ENCODE measurements at regions not wholly inside any gene's neighbourhood (a gene's known extent, or its start where the extent isn't known, plus 50 kb on each side); places are given as distances from the start of the nearest gene placed in this dataset.

DNA sequence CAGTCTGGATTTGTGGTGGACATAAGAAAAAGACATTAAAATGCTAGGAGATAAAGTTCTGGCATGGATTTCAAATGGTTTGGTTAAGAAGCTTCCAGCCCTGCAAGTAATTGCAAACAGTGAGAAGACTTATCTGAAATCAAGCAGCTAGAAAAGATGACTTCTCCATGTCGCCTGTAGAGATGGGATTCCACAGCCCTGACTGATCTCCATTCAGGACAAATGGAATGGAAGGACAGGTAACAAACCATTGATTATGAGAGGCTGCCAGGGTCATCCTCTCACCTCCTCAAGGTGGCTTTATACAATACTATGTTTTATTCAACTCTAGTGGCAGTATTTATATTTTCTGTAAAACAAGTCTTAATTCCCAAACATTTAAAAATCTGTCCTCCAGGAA is 237.9 kb downstream of the HLX start:
- Histone ChIP-seq H3K36me3 (ENCODE audit: control insufficient read depth, insufficient read depth, low read length) (no peaks in the 10 kb centered on the region), H3K27me3 (ENCODE audit: control insufficient read depth, insufficient read depth, low read length) (no peaks in the 10 kb centered on the region), H3K9me3 (ENCODE audit: control insufficient read depth, insufficient read depth, low read length) (no peaks in the 10 kb centered on the region), H3K4me3 (ENCODE audit: low read depth, low read length) (no peak overlapping the region), H3K27ac (ENCODE audit: low read depth, low read length) (no peak overlapping the region), H3K4me1 (ENCODE audit: control insufficient read depth, insufficient read depth, low read length) (peaks cover 2% of the 10 kb centered on the region)
- no peak for DNase-seq (ENCODE audit: low read depth in 4 of 6, low spot score in 6 of 6)
- no CpG with 5 or more reads among the region's 1 CpG for WGBS (ENCODE audit: insufficient coverage)

DNA sequence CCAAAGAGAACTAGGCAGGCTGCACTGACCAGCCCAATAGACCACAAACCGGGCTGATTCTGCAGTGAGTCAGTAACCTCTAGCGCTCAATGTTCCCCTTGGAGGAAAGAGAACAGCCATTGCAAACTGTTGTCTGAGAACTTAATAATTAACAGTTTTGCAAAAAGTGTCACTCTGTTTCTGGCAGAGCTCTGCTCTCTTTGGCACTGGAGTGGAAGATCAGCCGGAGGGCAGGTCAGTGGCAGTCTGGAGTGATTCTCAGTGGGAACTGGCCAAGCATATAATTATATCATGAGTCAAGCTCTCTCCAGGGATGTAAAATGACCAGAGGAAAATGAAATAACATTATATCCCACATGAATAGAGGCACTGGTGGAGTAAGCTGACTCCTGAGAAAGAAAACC is 238.3 kb downstream of the HLX start:
- 72% methylated on average over 2 of the region's 3 CpGs for WGBS (ENCODE audit: insufficient coverage)
- H3K27me3 ChIP-seq (ENCODE audit: control insufficient read depth, insufficient read depth, low read length), result no peaks in the 10 kb centered on the region
- no peaks in the 10 kb centered on the region for H3K9me3 ChIP-seq (ENCODE audit: control insufficient read depth, insufficient read depth, low read length)
- no peaks in the 10 kb centered on the region for H3K36me3 ChIP-seq (ENCODE audit: control insufficient read depth, insufficient read depth, low read length)
- no peak overlapping the region for H3K4me3 ChIP-seq (ENCODE audit: low read depth, low read length)
- DNase-seq (ENCODE audit: low read depth in 4 of 6, low spot score in 6 of 6), result peak in 3 of 6 donors; percentile 15 to 48 (median 24)
- H3K4me1 ChIP-seq (ENCODE audit: control insufficient read depth, insufficient read depth, low read length), result peaks cover 2% of the 10 kb centered on the region
- no peak overlapping the region for H3K27ac ChIP-seq (ENCODE audit: low read depth, low read length)

DNA sequence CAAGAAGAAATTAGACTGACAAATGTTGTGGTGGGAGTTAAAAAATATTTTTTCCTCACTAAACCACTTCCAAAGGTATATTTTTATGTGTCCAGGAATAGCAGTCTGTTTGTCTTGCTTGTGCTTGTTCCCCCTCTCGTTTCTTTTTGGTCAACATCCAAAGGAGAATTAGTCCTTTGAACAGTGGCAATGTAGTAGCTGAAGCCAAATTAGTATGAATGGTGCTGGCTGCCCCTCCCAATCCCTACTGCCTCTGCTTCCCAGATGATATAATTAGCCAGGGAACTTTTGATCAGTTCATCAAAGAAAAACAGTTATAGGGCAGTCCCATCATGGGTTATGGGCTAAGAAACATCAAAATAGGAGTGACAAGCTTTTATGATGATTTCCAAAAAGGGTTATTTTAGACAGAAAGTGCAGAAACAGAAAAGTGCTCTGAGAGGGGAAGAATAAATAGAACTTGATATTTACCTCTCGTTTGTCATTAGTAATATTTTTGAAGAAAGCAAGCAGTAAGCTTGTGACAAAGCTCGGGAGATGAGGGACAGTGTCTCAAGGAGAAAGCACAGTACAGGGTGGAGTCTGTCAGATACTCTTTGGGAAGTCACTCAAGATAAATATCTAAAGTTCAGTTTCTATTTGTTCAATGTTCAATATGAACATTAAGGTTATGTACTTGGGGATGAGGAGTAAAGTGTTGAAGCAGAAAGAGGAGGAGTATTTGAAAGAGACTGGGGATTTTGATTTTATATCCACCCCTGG is 239.1 kb downstream of the HLX start:
- no peak overlapping the region for H3K27ac ChIP-seq (ENCODE audit: low read depth, low read length)
- H3K9me3 ChIP-seq (ENCODE audit: control insufficient read depth, insufficient read depth, low read length), result no peaks in the 10 kb centered on the region
- peak in 1 of 6 donors; percentile 54 for DNase-seq (ENCODE audit: low read depth in 4 of 6, low spot score in 6 of 6)
- 55% methylated on average over 2 of the region's 3 CpGs for WGBS (ENCODE audit: insufficient coverage)
- H3K36me3 ChIP-seq (ENCODE audit: control insufficient read depth, insufficient read depth, low read length), result no peaks in the 10 kb centered on the region
- no peak overlapping the region for H3K4me3 ChIP-seq (ENCODE audit: low read depth, low read length)
- H3K4me1 ChIP-seq (ENCODE audit: control insufficient read depth, insufficient read depth, low read length), result peaks cover 2% of the 10 kb centered on the region
- H3K27me3 ChIP-seq (ENCODE audit: control insufficient read depth, insufficient read depth, low read length), result no peaks in the 10 kb centered on the region

DNA sequence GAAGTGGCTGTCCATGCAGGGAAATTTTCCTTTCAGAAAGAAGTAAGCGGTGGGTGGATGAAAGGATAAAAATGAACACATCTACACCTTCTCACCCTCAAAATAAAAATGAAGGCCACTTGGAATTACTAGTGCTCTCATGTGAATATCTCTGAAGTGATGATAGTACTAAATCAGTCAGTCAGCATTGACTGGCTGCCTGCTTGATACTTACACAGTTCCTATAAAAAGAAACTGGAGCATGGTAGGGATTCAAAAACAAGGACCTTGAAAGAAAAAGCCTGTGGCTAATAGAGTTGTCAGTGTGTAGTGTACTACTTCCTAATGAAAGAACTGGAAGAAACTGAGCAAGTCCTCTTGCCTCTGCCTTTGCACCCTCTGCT is 239.7 kb downstream of the HLX start:
- DNase-seq (ENCODE audit: low read depth in 4 of 6, low spot score in 6 of 6), result no peak
- WGBS (ENCODE audit: insufficient coverage), result no CpG with 5 or more reads among the region's 1 CpG
- no peak overlapping the region for H3K27ac ChIP-seq (ENCODE audit: low read depth, low read length)
- H3K36me3 ChIP-seq (ENCODE audit: control insufficient read depth, insufficient read depth, low read length), result no peaks in the 10 kb centered on the region
- no peak overlapping the region for H3K4me3 ChIP-seq (ENCODE audit: low read depth, low read length)
- H3K27me3 ChIP-seq (ENCODE audit: control insufficient read depth, insufficient read depth, low read length), result no peaks in the 10 kb centered on the region
- H3K4me1 ChIP-seq (ENCODE audit: control insufficient read depth, insufficient read depth, low read length), result peaks cover 2% of the 10 kb centered on the region
- no peaks in the 10 kb centered on the region for H3K9me3 ChIP-seq (ENCODE audit: control insufficient read depth, insufficient read depth, low read length)

DNA sequence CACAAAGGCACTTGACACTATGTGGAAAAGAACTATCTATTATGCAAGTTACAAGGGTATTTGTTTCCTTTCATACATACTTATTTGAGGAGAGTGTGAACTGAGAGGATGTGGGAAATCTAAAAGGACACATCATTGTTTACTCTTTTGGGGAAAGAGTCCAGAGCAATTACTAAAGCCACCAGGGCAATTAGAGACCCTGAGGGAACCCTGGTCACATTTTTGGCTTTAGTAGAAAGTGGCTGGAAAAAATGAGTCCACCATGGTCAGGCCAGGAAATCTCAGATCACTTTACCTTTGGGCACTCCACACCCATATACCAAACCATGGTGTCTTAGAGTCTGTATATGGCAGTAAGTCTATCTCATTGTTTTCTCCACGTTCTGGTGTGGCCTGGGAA is 243.3 kb downstream of the HLX start:
- Histone ChIP-seq H3K36me3 (ENCODE audit: control insufficient read depth, insufficient read depth, low read length) (no peaks in the 10 kb centered on the region), H3K4me3 (ENCODE audit: low read depth, low read length) (no peak overlapping the region), H3K9me3 (ENCODE audit: control insufficient read depth, insufficient read depth, low read length) (no peaks in the 10 kb centered on the region), H3K4me1 (ENCODE audit: control insufficient read depth, insufficient read depth, low read length) (peaks cover 2% of the 10 kb centered on the region), H3K27me3 (ENCODE audit: control insufficient read depth, insufficient read depth, low read length) (no peaks in the 10 kb centered on the region), H3K27ac (ENCODE audit: low read depth, low read length) (no peak overlapping the region)
- 50% methylated on average over 1 of the region's 1 CpG for WGBS (ENCODE audit: insufficient coverage)
- DNase-seq (ENCODE audit: low read depth in 4 of 6, low spot score in 6 of 6), result no peak

DNA sequence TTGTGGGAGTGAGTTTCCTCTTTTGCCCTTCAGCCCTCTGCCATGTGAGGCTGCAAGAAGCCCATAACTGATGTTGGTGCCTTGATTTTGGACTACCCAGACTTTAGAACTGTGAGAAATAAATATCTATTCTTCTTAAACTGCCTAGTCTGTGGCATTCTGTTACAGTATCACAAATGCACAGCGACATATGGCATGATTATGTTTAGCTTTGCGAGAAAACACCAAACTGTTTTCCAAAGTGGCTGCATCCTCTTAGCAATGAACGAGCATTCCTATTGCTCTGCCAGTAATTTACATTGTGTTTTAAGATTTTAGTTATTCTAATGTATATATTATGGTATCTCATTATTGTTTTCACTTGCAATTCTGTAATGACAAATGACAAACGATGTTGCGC is 246.7 kb downstream of the HLX start:
- WGBS (ENCODE audit: insufficient coverage), result no CpG with 5 or more reads among the region's 5 CpGs
- no peaks in the 10 kb centered on the region for H3K27me3 ChIP-seq (ENCODE audit: control insufficient read depth, insufficient read depth, low read length)
- no peaks in the 10 kb centered on the region for H3K4me1 ChIP-seq (ENCODE audit: control insufficient read depth, insufficient read depth, low read length)
- no peak overlapping the region for H3K27ac ChIP-seq (ENCODE audit: low read depth, low read length)
- no peak overlapping the region for H3K4me3 ChIP-seq (ENCODE audit: low read depth, low read length)
- H3K36me3 ChIP-seq (ENCODE audit: control insufficient read depth, insufficient read depth, low read length), result no peaks in the 10 kb centered on the region
- no peaks in the 10 kb centered on the region for H3K9me3 ChIP-seq (ENCODE audit: control insufficient read depth, insufficient read depth, low read length)
- DNase-seq (ENCODE audit: low read depth in 4 of 6, low spot score in 6 of 6), result peak in 1 of 6 donors; percentile 60

DNA sequence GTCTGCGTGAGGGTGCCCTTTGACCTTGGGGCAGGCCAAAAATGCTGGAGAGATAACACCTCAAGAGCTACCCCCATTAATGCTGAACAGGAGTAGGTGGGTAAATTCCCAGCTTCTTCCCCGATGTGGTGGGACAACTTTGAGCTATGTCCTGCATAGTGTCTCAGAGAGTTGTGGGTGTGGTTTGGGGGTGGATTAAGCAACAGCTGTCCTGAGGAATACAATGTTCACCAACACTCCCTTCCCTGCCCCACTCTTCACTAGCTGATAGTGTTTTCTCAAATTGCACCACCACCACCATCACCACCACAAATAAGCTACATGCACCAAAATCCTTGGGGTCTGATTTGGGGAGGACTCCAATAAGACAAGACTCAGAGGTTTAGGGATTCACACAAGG is 258.4 kb downstream of the HLX start:
- WGBS (ENCODE audit: insufficient coverage), result 100% methylated on average over 1 of the region's 2 CpGs
- no peak overlapping the region for H3K27ac ChIP-seq (ENCODE audit: low read depth, low read length)

DNA sequence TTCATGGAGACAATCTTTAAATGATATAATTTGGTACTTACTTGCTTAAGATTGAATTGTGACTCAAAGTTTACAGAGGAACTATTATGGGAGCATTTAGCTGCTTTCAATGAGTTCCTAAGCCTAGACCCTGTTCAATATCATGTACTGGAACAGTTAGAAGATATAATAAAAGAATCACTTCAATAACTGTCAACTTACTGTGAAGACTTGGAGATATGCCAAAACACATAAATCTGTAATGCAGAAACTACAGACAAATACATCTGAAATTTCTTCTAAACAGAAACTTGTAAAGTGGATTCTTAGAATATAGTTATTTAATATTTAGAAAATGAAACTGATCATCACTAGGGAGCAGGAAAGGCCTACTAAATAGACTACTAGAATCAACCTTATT is 259.3 kb downstream of the HLX start:
- H3K9me3 ChIP-seq (ENCODE audit: control insufficient read depth, insufficient read depth, low read length), result no peaks in the 10 kb centered on the region
- H3K36me3 ChIP-seq (ENCODE audit: control insufficient read depth, insufficient read depth, low read length), result no peaks in the 10 kb centered on the region
- DNase-seq (ENCODE audit: low read depth in 4 of 6, low spot score in 6 of 6), result no peak
- no peak overlapping the region for H3K4me3 ChIP-seq (ENCODE audit: low read depth, low read length)
- no peaks in the 10 kb centered on the region for H3K4me1 ChIP-seq (ENCODE audit: control insufficient read depth, insufficient read depth, low read length)
- H3K27ac ChIP-seq (ENCODE audit: low read depth, low read length), result no peak overlapping the region
- H3K27me3 ChIP-seq (ENCODE audit: control insufficient read depth, insufficient read depth, low read length), result no peaks in the 10 kb centered on the region

More for the DNA sequence above, 258.4 kb downstream of the HLX start:
- Histone ChIP-seq H3K36me3 (ENCODE audit: control insufficient read depth, insufficient read depth, low read length) (no peaks in the 10 kb centered on the region), H3K27me3 (ENCODE audit: control insufficient read depth, insufficient read depth, low read length) (no peaks in the 10 kb centered on the region), H3K4me1 (ENCODE audit: control insufficient read depth, insufficient read depth, low read length) (no peaks in the 10 kb centered on the region), H3K4me3 (ENCODE audit: low read depth, low read length) (no peak overlapping the region), H3K9me3 (ENCODE audit: control insufficient read depth, insufficient read depth, low read length) (no peaks in the 10 kb centered on the region)
- no peak for DNase-seq (ENCODE audit: low read depth in 4 of 6, low spot score in 6 of 6)

DNA sequence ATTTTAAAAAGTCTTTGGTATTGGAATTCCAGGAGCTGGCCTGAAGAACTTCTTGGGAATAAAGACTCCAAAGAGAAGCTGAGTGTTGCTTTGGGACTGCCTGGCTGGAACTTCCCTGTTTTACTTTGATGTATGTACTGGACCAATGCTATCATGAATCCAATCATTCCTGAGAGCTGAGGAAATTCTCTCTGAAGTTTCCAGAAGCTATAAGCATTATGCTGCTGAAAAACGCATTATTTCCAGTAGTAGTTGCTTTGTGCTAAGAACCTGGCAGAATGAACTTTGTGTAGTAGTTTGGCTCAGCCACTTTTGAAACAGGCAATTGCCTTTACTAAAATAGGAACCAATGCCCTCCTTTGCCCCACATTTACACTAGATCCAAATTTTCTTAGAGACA is 260.7 kb downstream of the HLX start:
- Histone ChIP-seq H3K4me3 (ENCODE audit: low read depth, low read length) (no peak overlapping the region), H3K36me3 (ENCODE audit: control insufficient read depth, insufficient read depth, low read length) (no peaks in the 10 kb centered on the region), H3K27me3 (ENCODE audit: control insufficient read depth, insufficient read depth, low read length) (no peaks in the 10 kb centered on the region), H3K4me1 (ENCODE audit: control insufficient read depth, insufficient read depth, low read length) (no peaks in the 10 kb centered on the region), H3K27ac (ENCODE audit: low read depth, low read length) (no peak overlapping the region), H3K9me3 (ENCODE audit: control insufficient read depth, insufficient read depth, low read length) (no peaks in the 10 kb centered on the region)
- WGBS (ENCODE audit: insufficient coverage), result 88% methylated on average over 1 of the region's 1 CpG
- no peak for DNase-seq (ENCODE audit: low read depth in 4 of 6, low spot score in 6 of 6)

DNA sequence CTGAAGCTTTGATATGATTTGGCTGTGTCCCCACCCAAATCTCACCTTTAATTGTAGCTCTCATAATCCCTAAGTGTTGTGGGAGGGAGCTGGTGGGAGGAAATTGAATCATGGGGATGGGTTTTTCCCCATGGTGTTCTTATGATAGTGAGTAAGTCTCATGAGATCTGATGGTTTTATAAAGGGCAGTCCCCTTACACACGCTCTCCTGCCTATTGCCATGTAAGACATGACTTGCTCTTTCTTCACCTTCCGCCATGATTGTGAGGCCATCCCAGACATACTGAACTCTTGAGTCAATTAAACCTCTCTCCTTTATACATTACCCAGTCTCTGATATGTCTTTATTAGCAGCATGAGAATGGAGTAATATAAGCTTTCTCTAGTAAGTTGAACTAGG is 261.9 kb downstream of the HLX start:
- no peaks in the 10 kb centered on the region for H3K27me3 ChIP-seq (ENCODE audit: control insufficient read depth, insufficient read depth, low read length)
- no peaks in the 10 kb centered on the region for H3K4me1 ChIP-seq (ENCODE audit: control insufficient read depth, insufficient read depth, low read length)
- H3K27ac ChIP-seq (ENCODE audit: low read depth, low read length), result no peak overlapping the region
- H3K9me3 ChIP-seq (ENCODE audit: control insufficient read depth, insufficient read depth, low read length), result no peaks in the 10 kb centered on the region
- no peaks in the 10 kb centered on the region for H3K36me3 ChIP-seq (ENCODE audit: control insufficient read depth, insufficient read depth, low read length)
- WGBS (ENCODE audit: insufficient coverage), result 100% methylated on average over 2 of the region's 2 CpGs
- no peak for DNase-seq (ENCODE audit: low read depth in 4 of 6, low spot score in 6 of 6)
- no peak overlapping the region for H3K4me3 ChIP-seq (ENCODE audit: low read depth, low read length)
